Retinal pigment epithelial cell (primary cell): ENCODE measurements at regions not wholly inside any gene's neighbourhood (a gene's known extent, or its start where the extent isn't known, plus 50 kb on each side); places are given as distances from the start of the nearest gene placed in this dataset.
"Not testable (repeated sequence)": the region's sequence is repeated elsewhere in the genome, so short reads cannot be mapped to it uniquely, and the experiment has no call there.

Experiments
- DNase-seq: peaks from one replicate; pipeline ENCODE4 v3.0.0-alpha.2; 2010; ENCODE audit warnings: low read depth
- H3K4me3 ChIP-seq: 2 replicates; pipeline ENCODE4 v1.5.1; 2011; ENCODE audit warnings: mild to moderate bottlenecking, low read length, control low read depth, moderate library complexity
- TF ChIP-seq, protein P1 (sequence below): conservative IDR thresholded peaks from 2 replicates; pipeline ENCODE4 v1.5.1; 2011; ENCODE audit warnings: low read depth, low read length, control low read depth, inconsistent platforms

GRCh38 chr3:99568663-99569335 is 69.6 kb upstream of the COL8A1 start:
- DNase-seq, result no peak
- H3K4me3 ChIP-seq, result no peak overlapping the region
- TF ChIP-seq, protein P1, sequence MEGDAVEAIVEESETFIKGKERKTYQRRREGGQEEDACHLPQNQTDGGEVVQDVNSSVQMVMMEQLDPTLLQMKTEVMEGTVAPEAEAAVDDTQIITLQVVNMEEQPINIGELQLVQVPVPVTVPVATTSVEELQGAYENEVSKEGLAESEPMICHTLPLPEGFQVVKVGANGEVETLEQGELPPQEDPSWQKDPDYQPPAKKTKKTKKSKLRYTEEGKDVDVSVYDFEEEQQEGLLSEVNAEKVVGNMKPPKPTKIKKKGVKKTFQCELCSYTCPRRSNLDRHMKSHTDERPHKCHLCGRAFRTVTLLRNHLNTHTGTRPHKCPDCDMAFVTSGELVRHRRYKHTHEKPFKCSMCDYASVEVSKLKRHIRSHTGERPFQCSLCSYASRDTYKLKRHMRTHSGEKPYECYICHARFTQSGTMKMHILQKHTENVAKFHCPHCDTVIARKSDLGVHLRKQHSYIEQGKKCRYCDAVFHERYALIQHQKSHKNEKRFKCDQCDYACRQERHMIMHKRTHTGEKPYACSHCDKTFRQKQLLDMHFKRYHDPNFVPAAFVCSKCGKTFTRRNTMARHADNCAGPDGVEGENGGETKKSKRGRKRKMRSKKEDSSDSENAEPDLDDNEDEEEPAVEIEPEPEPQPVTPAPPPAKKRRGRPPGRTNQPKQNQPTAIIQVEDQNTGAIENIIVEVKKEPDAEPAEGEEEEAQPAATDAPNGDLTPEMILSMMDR, result no peak

GRCh38 chr3:99565331-99565730 is 73.1 kb upstream of the COL8A1 start:
- TF ChIP-seq, protein P1, result no peak
- H3K4me3 ChIP-seq, result no peak overlapping the region
- DNase-seq, result no peak

- TF ChIP-seq, protein P1, result no peak
- DNase-seq, result no peak
- H3K4me3 ChIP-seq, result no peak overlapping the region
Observed at GRCh38 chr3:99562990-99563607, 75.3 kb upstream of the COL8A1 start.

DNA sequence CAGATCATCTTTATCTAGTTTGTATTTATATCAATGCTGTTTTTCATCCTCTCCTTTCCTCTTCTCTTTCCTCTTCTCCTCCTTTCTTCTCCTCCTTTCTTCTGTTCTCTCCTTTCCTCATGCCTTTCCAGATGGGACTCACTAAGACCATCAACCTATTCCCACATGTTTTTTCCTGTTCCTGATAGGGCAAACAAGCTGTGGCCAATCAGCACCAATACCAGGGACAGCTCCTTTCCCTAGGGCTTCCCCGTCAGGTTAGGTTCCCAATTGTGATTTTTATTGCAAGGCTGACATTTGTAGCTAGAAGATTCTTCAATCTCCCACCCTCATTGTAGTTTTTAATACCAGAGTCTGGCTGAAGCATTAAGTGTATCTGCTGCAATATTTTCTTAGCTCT is 76.3 kb upstream of the COL8A1 start:
- no peak for DNase-seq
- TF ChIP-seq, protein P1, result no peak
- no peak overlapping the region for H3K4me3 ChIP-seq

- TF ChIP-seq, protein P1, result no peak
- no peak for DNase-seq
- H3K4me3 ChIP-seq, result no peak overlapping the region
Observed at GRCh38 chr3:99561056-99561455, 77.3 kb upstream of the COL8A1 start.

DNA sequence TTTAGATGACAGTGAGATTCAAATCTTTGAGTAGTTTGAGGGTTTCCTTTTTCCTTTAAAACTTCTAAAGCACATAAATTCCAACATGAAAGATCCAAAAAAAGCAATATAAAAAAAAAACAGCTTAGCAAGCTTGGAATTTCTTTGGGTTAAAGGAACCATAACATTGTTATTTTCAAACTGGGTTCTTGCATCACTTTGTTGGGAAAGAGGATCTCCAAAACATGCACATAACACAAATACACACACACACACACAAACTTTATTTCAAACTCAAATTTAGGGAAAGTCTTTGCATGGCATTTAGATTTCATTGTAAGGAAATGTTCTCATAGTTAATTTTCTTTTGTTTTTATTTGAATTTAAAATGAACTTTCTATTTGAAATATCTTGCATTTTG is 79.2 kb upstream of the COL8A1 start:
- TF ChIP-seq, protein P1, result no peak
- DNase-seq, result no peak
- no peak overlapping the region for H3K4me3 ChIP-seq

DNA sequence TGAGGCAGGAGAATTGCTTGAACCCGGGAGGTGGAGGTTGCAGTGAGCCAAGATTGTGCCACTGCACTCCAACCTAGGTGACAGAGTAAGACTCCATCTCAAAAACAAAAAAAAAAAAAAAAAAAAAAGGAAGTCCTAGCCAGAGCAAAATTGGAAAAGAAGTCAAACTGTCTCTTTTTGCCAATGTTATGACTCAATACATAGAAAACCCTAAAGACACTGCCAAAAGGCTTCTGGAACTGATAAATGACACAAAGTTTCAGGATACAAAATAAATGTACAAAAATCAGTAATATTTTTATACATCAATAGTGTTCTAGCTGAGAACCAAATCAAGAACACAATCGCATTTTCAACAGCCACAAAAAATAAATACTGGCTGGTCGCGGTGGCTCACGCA is 82.5 kb upstream of the COL8A1 start:
- H3K4me3 ChIP-seq, DNase-seq: not testable (repeated sequence)
